ENCODE measurements at regions not wholly inside any gene's neighbourhood (a gene's known extent, or its start where the extent isn't known, plus 50 kb on each side); places are given as distances from the start of the nearest gene placed in this dataset.
A peak's percentile ranks its signal among the peaks of the same experiment; 100 is the strongest.

DNA sequence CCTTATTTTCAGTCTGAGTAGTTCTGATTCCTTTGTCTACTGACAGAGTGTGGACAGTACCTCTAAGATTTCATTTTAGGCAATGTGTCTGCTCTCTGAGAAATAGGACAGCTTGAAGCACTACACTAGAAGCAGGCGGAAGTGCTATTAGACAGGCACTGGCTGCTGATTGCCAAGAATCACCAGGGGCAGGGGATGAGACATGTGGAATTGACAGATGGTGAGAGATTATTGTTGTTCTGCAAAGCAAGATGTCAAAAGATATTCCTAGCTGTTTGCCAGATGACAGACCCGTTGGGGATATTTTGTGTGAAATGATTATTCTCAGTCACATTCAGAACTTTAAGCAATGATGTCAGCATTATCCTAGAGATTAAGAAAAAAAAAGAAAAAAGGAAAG is 323.3 kb downstream of the ANKRD30B start:
- DNase-seq: peak; percentile 5

Measured in OCI-M1 (cell line).